Mucosa of rectum (tissue), 2 donors: ENCODE measurements at regions not wholly inside any gene's neighbourhood (a gene's known extent, or its start where the extent isn't known, plus 50 kb on each side); places are given as distances from the start of the nearest gene placed in this dataset.

Source experiments
- H3K27ac ChIP-seq, 2 donors: one replicate each; pipeline ENCODE4 v1.7.0; 2013; ENCODE audit warnings: inconsistent platforms in 2 of 2, low read depth in 2 of 2, low read length in 2 of 2
- H3K27me3 ChIP-seq, 2 donors: one replicate each; pipeline ENCODE4 v1.7.0; 2013; ENCODE audit warnings: low read length in 2 of 2; ENCODE audit not compliant: control insufficient read depth in 2 of 2, insufficient read depth in 2 of 2
- H3K36me3 ChIP-seq, 2 donors: one replicate each; pipeline ENCODE4 v1.7.0; 2013; ENCODE audit warnings: low read length in 2 of 2; ENCODE audit not compliant: control insufficient read depth in 2 of 2, insufficient read depth in 2 of 2
- H3K4me1 ChIP-seq, 2 donors: one replicate each; pipeline ENCODE4 v1.7.0; 2013; ENCODE audit warnings: low read length in 2 of 2, mild to moderate bottlenecking in 1 of 2; ENCODE audit not compliant: control insufficient read depth in 2 of 2, insufficient read depth in 2 of 2
- H3K4me3 ChIP-seq, 2 donors: one replicate each; pipeline ENCODE4 v1.7.0; 2013; ENCODE audit warnings: low read length in 2 of 2
- H3K9ac ChIP-seq, 2 donors: one replicate each; pipeline ENCODE4 v1.7.0; 2013; ENCODE audit warnings: low read length in 2 of 2, low read depth in 1 of 2, mild to moderate bottlenecking in 1 of 2
- H3K9me3 ChIP-seq, 2 donors: one replicate each; pipeline ENCODE4 v1.7.0; 2013; ENCODE audit warnings: low read length in 2 of 2; ENCODE audit not compliant: control insufficient read depth in 2 of 2
- donor health status: healthy.
- donor health status: Normal muscosa, but diverticular disease.

DNA sequence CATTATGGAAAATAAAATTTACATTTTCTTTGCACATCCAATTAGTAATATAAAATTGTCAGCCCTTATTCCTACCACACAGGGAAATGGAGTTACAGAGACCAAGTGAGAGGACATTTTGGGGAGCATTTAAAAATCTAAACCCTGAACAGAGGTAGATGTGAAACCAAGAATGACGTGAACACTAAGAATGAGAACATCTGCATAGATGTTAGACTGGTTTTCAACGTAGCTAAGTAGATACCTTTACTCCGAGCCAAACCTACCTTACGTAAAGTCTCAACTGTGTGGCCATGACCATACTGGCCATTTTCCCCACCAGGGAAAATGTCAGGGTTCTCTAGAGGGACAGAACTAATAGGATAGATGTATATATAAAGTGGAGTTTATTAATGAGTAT lies 51.4 kb upstream of the THBS1 start:
- no peak overlapping the region for H3K27ac ChIP-seq
- H3K9ac ChIP-seq: no peak overlapping the region
- H3K27me3 ChIP-seq: no peaks in the 10 kb centered on the region
- no peak overlapping the region for H3K4me3 ChIP-seq
- H3K36me3 ChIP-seq: no peaks in the 10 kb centered on the region
- H3K9me3 ChIP-seq: no peaks in the 10 kb centered on the region
- no peaks in the 10 kb centered on the region for H3K4me1 ChIP-seq

DNA sequence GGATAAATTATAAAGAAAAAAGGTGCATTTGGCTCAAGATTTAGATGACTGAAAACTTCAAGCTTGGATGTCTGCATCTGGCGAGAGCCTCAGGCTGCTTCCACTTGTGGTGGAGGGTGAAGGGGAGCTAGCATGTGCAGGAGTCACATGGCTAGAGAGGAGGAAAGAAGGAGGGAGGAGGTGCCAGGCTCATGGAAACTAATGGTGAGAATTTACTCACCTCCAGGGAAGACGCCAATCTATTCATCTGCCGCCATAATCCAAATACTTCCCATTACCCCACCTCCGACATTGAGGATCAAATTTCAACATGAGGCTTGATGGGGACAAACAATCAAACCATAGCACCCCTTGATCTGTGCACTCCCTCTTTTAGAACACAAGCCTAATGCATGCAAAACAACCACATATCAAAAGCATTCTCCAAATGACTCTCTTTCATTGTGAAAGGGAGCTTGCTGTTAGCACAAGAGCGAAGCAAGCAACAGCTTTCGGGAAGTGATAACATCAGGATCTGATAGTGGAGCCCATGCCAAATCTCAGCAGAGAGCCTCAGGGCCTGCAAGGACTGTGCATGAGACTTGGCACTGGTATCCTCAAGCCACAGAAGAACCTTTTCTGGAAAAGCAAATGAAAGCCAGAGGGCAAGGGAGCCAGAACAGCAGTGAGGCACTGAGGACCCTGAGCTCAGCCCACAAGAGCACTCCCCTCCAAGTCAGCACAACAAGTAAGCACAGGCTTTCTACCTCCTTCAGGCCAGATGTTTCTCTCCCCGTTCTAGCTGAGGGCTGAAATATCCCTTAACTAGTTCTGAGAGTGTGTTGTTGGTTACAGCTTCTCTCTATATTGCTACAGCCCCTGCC lies 50.2 kb upstream of the THBS1 start:
- Histone ChIP-seq H3K4me3 (no peak overlapping the region), H3K27me3 (no peaks in the 10 kb centered on the region), H3K9me3 (no peaks in the 10 kb centered on the region), H3K36me3 (no peaks in the 10 kb centered on the region), H3K27ac (no peak overlapping the region), H3K9ac (no peak overlapping the region), H3K4me1 (no peaks in the 10 kb centered on the region)
